ENCODE measurements at regions not wholly inside any gene's neighbourhood (a gene's known extent, or its start where the extent isn't known, plus 50 kb on each side); places are given as distances from the start of the nearest gene placed in this dataset.

DNA sequence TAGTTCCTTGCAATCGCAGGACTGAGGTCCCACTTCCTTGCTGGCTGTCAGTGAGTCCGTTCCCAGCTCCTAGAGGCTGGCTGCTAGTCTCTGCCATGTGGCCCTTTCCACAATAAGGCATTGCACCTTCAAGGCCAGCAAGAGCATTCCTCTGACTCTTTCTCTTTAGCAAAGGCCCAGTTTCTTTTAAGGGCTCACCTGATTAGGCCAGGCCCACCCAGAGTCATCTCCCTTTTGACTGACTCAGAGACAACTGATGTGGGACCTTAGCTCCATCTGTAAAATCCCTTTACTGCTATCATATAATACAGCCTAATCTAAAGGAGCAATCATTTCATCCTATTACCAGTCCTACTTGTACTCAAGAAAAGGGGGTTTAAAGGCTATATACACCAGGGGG, 278.2 kb downstream of the SLC4A3 start:
- DNase-seq = no peak

DNA sequence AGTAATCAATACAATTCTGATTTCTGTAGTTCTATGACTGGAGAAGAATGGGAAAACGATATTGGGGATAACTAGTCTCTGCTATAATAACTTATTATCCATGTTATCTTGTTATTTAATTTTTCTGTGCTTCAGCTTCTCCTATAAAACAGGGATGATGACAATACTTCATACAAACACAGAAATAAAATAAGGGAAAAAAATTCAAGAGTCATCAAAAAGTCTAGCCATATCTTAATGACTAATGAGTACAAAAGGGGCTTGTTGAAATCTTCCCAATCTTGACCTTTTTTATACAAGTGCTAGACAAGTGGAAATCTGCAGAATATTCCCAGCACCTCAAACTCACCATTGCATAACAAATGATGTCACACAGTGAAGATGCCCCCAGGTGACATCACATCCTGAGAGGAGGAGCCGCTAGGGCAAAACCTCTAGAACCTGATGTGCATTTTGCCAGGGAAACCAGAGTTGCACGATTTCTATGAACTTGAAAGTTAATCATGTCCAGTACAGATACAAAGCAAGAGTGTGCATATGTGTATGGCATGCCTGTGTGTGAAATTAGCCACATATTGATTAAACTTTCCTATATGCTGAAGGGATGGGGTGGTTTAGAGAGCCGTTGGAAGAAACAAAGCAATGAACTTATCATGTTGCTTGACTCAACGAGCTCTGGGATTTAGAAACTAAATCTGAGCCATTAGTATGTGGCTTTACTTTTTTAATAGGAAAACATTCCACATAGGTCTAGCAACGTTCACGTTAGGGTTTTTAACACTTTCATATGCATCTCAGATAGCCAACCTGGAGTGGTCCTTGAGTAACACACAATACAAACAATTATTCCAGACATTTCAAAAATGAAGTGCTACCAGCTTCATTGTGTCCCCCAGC, 278.9 kb downstream of the SLC4A3 start:
- DNase-seq = no peak

DNA sequence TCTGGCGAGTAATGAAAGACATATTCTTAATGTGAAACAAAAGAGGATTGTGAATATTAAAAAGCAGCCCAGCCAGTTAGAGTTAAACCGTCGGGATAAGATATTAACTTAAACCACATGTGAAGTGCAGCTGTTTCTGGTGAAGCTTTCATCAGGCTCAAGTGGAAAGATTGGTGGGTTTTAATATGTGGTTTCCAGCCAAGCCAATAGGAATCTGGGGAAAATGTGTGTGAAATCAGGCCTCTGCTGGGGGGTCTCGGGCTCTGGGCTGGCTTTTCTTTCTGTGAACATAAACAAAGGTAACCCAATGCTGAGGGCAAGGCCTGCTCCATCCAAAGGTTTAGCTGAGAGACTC, 279.6 kb downstream of the SLC4A3 start:
- no peak for DNase-seq

DNA sequence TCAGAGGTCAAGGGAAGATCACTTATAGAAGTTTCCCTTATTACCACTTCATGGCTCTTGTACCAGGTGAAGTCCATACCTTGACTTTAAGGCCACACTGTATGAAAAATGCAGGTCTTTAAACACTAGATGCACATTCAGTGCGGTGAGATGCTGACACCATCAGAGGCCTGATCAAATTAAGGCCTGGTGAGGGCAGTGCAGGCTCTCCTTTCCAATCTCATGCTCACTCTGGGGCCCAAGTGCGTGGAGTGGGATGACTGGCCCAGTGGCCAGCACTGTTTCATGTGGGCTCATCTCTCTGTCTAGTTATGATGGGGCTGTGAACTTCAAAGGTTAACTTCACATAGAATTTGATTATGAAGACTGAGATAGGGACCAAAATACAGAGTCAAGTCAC, 281.1 kb downstream of the SLC4A3 start:
- DNase-seq = no peak

DNA sequence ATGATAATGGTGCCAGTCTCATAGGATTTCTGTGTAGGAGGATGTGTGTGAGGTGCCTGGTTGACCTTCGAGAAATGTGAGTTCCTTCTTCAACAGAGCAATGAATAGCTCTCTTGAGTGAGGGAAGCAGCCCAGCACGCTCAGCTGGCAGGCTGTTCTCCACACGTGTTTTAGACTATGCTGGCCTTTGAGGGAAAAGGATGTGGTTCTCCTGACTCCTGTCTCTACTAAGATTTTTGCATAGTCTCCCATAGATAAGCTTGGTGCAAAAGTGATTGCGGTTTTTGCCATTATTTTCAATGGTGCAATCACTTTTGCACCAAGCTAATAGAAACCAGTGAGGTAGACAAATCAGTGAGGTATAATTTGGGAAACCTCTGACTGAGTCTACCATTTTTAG, 284.1 kb downstream of the SLC4A3 start:
- no peak for DNase-seq

DNA sequence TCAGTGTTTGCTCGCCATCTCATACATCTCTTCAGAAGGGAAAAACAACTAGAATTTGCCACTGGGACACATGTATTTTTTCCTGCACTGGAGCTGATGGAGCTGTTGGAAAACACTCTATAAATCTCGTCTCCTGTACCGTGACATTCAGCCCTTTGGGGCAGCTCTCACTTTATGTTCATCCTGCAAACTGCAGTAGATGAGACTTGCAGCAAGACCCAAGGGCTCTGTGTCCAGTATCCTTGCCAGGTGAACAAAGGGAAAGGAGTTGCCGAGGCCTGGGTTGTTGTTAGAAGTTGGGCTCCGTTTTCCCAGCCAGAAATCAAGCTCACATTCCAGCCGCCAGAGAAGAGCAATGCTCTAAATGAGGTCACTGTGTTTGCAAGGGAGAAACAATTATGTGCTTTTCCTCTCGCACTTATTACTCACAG, 285.1 kb downstream of the SLC4A3 start:
- peak; percentile 26 for DNase-seq

DNA sequence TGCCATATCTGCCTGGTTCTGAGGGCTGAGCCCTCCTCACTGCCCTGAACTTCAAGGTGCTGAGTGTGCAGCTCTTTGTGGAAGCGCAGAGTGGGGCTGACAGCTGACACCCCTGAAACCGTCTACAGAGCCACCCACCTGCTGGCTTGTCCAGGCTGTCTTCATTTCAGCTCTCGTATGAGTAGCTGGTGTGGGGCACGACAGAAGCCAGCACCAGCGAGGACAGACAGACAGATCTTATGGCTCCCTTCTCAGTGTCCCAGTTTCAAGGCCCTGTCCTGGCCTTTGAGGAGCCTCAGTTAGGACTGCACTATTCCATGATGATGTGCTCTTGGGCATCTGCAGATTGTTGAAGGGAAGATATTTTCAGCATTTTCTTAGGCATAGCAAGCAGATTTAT, 287.1 kb downstream of the SLC4A3 start:
- DNase-seq = no peak

DNA sequence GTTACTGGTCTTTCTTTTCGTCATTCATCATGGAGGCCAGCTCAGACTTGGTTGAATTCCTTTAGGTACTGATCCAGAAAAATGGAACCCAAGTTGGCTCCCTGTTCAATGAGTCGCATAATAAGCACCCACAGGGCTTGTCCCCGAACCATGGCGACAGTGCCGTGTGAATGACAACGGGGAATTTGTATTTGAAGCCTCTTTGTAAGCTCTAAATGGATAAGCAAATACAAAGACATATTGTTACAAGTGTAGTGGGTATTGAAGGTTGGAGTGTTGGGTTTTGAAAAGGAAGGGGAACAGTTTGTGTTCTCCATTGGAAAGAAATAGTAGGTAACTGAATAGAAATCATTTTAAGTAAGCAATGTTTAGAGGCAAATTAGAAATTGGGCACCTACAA, 288.9 kb downstream of the SLC4A3 start:
- DNase-seq = no peak

DNA sequence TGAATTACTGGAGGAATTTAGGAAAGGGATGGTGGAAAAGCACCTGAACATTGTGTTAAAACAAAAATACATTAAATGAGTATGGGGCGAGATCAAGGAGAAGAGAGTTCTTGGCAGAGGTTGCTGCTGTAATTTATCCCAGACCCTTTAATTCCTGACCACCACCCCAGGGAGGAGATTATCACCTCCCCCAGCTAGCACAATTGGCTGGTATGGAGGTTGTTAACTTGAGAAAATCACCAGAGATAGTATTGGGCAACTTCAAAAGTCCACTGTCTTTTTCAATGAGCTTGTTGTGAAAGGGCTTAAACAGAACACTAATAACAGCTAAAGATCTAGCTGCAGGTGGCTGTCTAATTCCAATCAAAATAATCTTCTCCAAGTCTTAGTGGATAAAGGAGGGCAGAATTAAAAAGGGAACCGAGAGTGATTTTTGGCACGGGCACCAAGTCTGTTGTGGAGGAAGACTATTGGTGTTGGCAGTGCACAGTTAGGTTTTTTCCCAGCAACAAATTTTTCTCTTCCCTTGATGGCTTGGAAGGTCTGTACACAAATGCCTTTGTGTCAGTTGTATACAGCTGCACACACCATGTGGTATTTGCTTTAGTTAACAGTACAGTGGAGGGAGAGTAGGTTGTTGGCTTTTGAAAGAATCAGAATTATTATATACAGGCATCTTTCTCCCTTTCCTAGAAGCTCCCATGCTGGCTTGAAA, 289.5 kb downstream of the SLC4A3 start:
- DNase-seq = no peak

DNA sequence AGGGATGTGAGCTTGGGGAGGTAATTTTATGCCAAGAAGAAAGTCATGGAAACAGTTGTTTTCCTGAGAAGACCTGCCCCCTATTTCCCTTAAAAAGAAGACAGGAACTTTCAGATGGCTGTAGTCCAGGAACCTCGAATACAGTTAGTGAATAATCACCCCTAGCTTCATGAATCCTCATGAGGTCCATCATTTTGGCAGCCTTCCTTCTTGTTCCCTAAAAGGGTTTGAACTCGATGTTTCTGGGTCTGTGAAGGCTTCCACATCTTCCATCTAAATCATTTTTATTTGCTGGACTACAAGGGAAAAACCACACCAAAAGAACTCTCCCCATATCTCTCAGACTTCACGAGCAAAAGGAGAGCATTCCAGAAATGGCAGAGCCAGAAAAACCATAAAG, 290.8 kb downstream of the SLC4A3 start:
- no peak for DNase-seq

DNA sequence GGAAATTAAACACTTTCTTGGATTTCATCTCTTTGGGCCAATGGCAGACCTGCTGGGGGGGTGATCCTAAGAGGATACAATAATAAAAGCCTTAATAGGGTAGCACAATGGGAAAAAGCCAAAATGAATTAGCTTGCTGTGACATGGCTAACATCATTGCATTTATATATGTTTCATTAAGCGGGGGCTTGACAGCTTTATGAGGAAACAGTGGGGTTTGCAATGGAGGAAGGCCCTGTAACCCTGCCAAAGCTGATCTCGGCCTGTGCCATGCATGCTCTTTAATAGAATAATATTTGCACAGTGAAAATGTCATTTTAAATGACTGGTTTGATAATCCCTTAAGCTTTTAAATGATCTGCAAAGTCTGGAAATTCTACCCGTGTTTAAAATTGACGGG, 291.5 kb downstream of the SLC4A3 start:
- DNase-seq = no peak

DNA sequence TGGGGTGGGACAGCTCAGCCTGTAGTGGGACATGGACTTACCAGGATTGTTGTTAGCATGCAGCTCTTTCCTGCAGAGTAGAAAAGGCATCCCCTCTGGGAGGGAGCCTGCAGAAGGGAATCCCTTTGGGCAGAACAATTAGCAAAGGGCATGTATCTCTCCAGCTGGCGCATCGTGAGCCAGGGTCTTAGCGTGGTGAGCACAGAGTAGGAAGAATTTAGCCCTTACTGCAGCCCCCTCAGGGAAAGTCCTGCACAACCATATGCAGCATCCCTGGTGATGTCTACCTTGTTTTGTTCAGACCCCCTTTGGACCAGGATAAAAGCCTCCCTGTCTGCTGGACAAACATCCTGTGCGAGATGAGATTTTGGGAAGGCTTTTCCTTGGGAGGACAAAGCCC, 292.1 kb downstream of the SLC4A3 start:
- DNase-seq = no peak

DNA sequence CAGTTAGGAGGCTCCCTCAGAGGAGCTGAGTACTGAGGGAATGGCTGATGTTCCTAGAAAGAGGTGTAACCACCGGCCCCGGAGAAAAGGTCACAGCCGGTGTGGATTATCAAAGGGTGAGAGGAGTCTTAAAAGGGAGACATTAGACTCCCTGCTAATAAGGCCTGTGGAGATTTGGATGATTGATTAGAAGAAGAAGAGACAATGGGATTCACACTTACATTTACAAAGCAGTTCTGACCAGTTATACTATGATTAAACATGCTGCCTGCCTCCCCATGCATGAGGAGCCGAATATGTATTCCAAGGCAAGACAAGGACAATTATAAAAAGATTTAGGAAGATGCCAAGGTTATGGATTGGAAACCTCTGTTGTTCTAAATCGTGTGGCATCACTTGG, 302.4 kb downstream of the SLC4A3 start:
- DNase-seq = no peak

DNA sequence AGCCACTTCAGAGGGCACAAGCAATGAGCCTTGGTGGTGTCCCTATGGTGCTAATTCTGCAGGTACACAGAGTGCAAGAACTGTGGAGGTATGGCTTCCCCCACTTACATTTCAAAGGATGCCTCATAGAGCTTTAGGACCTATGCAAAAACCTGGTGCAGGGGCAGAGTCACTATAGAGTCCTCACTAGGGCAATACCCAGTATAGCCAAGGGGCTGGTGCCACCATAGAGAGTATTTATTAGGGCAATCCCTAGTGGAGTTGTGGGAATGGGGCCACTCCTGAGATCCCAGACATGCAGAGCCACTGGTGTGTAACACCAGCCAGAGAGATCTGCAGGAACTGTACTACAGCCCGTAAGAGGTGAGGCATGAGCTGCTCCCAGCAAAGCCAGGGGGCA, 312.2 kb downstream of the SLC4A3 start:
- DNase-seq = no peak

DNA sequence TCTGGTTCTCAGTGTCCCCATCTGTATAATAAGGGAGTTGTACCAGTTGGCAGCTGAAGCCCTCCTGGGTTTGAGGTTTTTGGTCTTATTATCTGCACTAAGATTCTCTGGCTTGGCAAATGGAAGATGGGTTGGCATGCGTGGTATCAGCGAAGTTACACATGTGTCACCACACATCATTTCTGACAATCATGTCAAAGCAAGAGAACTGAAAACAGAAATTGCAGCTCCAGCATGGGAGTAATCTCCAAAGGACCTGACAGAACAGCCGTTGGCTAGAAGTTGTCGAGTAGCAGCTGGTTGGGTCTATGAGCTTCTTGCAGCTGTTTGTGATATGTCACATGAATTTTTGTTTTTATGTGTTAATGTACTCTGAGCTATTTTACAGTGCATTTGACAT, 317.4 kb downstream of the SLC4A3 start:
- no peak for DNase-seq

DNA sequence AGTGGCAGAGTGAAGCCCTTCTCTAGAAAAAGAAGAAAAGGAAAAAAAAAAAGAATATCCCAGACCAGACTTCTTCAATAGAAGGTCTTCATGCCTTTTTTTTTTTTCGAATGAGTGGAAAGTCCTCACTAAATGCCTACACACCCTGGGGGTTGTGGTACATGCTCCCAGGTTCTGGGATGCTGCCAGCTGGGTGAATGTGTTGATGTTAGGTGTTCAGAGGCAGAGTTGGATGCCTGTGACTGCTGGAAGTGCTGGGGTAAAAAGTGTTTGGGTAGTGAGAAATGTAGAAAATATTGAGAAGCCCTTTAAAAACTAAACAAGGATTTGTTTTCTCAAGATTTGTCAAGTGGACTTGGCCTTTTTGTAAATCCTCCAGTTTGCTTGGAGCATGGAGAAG, 318.6 kb downstream of the SLC4A3 start:
- no peak for DNase-seq

DNA sequence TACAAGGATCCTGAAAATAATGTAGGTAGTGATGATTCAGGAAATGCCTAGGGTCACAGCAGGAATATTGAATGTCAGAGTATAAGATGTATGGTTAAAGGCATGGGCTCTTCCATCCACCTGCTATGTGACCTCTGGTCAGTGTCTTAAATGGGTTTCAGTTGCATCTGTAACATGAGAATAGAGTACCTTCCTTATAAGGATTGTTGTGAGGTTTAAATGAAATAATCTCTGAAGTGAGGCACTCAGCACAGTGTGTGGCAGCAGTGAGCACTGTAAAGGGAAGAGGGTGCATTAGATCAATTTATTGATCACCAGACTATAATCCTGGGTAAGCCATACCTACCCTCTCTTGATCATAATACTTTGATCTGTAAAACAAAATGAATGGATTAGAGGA, 319.1 kb downstream of the SLC4A3 start:
- DNase-seq = no peak

DNA sequence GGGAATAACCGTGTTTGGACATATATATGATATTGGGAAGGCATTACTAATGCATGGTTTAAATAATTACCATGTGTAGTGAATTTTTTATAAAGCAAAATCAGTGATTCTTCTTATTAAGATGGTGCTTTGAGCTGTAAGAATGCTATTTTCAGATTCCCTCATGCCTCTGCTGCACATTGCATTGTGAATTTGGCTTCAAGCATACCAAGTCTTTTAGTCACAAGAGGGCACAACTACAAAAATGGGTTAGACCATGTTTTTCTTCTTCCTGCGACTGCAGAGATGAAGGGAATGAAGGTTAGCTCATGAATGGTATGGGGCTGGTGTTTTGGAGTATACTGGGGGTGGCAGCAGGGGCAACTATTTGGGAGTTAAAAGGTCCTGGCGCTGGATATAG, 320.1 kb downstream of the SLC4A3 start:
- DNase-seq = peak; percentile 37

DNA sequence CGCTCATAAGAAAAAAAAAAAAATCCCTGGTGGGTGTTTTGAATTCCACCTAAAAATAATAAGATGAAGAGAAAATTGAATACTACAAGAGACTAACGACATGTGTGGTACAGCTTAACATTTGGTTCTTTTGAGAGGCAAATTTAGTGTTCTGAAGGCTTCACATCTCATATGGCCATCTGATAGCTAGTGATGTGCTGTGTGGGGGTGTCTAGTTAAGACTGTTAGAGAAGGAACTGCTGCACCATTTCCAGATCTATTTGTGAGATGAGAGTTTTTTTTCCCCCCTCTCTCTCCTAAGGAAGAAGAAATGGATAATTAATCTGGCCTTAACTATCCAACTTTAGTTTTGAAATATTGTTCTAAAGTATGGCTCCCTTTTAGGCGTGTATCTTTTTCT, 321.6 kb downstream of the SLC4A3 start:
- DNase-seq = no peak

DNA sequence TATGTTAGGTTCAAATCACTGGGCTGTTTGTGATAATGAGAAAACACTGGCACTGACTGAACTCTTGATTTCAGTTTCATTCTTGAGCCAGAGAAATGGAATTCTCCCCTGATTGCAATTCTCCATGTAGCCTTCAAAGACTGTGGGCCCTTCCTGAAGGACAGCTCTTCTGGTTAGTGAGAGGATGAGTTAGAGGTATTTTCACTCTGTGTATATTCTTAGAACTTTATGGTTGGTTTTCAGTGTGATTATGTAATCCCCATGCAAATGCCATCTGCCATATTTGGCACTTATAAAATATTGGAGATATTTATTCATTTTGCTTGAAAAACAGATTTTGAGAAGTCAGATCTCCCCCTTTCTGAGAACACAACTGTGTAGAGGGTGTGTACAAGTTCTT, 323.7 kb downstream of the SLC4A3 start:
- no peak for DNase-seq

DNA sequence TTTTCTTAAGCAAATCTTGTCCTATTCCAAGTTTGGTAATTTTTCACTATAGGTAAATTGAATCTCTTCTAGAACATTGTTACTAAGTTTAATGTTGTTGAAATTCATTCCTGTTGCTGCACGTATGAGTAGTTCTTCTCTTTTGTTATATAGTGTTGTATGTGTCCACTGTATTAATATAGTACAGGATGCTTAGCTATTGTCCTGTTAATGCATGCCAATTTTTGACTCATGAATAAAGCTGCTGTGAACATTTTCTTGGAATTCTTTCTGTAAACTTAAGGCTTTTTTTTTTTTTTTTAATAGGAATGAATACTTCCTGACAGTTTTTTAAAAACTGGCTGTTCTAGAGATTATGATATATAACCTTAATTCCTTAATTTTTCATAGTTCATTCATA, 326.9 kb downstream of the SLC4A3 start:
- DNase-seq = no peak

DNA sequence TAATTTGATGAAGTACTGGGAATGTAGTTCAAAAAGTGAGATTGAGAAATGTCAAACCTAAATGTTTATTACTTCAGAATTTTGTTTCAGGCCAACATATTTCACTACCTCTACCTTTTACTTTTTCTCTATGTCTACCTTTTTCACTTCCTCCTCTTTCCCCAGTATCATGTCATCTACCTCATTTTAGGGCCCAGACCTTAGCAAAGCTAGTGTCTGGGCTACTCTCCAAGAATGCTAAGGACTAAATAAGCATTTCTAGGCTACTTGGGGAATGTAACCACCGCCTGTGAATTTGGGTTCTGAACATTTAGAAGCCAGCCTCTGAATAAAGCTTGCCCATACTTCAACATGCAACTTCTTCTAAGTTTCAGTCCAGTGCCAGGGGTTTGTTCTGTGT, 330.4 kb downstream of the SLC4A3 start:
- DNase-seq = no peak

DNA sequence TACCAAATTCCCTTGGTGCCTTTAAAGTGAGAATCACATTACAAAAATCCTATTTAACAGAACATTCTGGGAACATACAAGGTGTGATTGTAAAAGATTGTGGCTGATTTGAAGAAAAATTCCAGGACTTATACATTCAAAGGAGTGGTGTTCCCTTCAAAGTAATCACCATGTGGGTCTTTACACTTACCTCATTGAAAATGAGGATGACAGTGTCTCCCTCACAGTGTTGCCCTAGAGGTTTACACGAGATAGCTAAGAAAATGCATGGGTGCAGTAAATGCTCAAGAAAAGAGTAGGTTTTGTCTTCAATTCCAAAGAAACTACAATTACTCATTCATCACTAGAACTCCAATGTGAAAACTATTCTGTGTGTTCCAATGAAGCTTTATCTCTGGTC, 331.5 kb downstream of the SLC4A3 start:
- DNase-seq = no peak

DNA sequence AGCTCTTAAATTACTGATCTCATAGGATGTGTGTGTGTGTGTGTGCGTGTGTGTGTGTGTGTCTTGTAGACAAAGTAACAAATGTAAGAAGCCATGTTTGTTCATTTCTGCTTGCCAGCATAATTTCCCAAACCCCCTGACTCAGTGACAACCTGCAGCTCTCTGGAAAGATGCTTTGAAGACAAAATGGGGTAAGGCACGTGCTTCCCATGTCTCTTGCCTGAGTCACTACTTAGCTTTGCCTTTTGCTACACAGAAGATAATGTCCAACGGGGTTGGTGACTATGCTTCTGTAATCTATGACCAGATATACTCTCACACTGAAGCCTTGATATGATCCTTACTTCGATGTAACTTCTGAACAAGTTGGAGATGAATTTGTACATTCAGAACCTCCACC, 332.0 kb downstream of the SLC4A3 start:
- no peak for DNase-seq

All from amniotic stem cell (primary cell).